OCI-LY3 (cell line): ENCODE measurements at regions not wholly inside any gene's neighbourhood (a gene's known extent, or its start where the extent isn't known, plus 50 kb on each side); places are given as distances from the start of the nearest gene placed in this dataset.

Source experiments
- CTCF ChIP-seq: fragments of 200-600, 300-600 bp; sonication (generic); IDR thresholded peaks from 2 replicates; pipeline ENCODE4 v1.5.1; 2014; ENCODE audit warnings: antibody characterized with exemption, low read length, low read depth
- EZH2phosphoT487 ChIP-seq: fragments of 200-600 bp; shearing (Covaris generic); IDR thresholded peaks from 2 replicates; pipeline ENCODE4 v1.6.1; 2018; ENCODE audit warnings: antibody characterized with exemption, mixed run types, low read depth

GRCh38 chr16:62596584-62596983 lies 560.3 kb upstream of the CDH8 start:
- TF ChIP-seq EZH2phosphoT487 (no peak), CTCF (no peak)
